ENCODE measurements at regions not wholly inside any gene's neighbourhood (a gene's known extent, or its start where the extent isn't known, plus 50 kb on each side); places are given as distances from the start of the nearest gene placed in this dataset.

DNA sequence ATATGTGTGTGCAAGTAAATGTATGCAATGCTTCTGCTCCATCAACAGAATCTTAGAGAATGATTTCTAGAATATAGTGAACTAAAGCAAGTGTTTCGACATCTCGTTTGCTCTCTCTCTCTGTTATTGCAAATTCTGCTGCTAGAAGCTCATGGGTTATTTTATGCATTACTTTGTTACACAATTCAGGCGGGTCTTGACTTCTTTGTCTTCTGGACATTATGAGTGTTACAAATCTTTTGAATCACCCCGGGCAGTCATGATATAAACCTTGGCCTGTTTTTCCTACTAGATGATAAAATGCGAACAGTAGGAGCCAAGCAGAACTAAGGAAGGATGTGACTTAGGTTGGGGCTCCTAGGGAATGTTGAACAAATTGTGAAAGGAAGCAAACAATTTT is 166.4 kb upstream of the SFRP2 start:
- no peak for TF ChIP-seq CTCF (IDR thresholded peaks at IDR 0.05; ENCODE audit: insufficient read depth, low read length, poor library complexity, severe bottlenecking)
- no peak for DNase-seq (ENCODE audit: low read depth)
- no peaks in the 10 kb centered on the region for H3K36me3 ChIP-seq (ENCODE audit: control insufficient read depth, insufficient read depth, low read length)

DNA sequence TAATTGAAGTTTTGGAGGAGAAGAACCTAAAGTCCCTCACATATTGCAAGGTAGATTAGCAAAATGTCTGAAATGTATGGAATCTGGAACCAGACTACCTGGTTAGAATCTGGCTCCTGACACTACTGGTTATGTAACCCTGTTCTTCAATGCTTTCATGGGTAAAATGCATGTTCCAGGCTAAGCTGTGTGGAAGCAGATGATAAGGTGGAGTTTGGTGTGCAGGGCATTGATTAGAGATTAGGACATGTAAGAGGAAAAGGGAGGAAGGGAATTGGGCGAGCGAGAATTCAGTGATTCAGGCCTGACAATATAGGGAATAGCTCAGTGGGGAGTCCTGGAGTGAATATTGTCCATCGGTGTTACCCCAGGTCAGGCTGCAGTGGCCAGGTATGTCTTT is 165.8 kb upstream of the SFRP2 start:
- no peaks in the 10 kb centered on the region for H3K27me3 ChIP-seq (ENCODE audit: control insufficient read depth, insufficient read depth, low read length)
- no peak overlapping the region for H3K4me3 ChIP-seq (ENCODE audit: low read depth, low read length)
- DNase-seq (ENCODE audit: low read depth) = no peak
- no peaks in the 10 kb centered on the region for H3K36me3 ChIP-seq (ENCODE audit: control insufficient read depth, insufficient read depth, low read length)
- TF ChIP-seq CTCF (IDR thresholded peaks at IDR 0.05; ENCODE audit: insufficient read depth, low read length, poor library complexity, severe bottlenecking) = no peak

More for the DNA sequence above, 166.4 kb upstream of the SFRP2 start:
- no peaks in the 10 kb centered on the region for H3K27me3 ChIP-seq (ENCODE audit: control insufficient read depth, insufficient read depth, low read length)
- no peak overlapping the region for H3K4me3 ChIP-seq (ENCODE audit: low read depth, low read length)

DNA sequence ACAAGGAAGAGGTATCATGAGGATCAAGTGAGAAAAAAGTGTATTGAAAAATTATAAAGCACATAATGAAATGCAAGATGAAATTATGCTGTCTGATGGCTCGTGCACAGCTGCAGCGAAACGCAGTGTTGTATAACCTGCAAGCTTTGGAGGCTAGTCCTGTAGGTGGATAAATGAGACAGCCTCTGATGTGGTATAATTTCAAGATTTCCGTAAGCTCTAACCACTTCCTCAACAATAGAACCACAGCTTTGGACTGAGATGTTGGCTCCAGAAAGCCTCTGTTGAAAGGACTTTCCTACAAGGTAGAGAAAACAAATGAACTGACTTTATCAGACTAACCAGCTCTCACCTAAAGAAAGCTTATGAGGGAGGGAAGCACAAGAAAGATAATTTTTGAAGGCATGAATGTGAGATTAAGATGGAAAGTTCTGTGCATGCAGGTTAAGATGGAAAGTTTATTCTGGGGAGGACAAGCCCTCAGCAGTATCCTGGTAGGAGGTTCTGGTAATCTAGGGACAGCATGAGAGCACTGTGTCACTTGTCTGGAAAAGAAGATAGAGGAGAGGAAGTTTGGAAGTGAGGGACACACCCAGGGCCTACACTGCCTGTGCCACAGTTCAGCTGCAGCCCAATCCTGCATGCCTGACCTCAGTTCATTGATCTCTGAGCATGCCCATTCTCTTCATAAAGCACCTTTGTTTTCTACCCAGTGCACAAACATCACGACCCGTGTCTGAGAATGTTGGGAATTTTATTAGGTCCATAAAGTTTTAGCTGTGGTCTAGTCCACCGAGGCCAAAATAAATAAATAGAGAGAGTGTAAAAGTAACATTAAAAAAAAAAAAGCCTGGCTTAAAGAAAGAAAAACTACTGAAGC is 161.5 kb upstream of the SFRP2 start:
- peak; percentile 68 for DNase-seq (ENCODE audit: low read depth)
- no peak for TF ChIP-seq CTCF (IDR thresholded peaks at IDR 0.05; ENCODE audit: insufficient read depth, low read length, poor library complexity, severe bottlenecking)
- no peak overlapping the region for H3K4me3 ChIP-seq (ENCODE audit: low read depth, low read length)
- H3K27me3 ChIP-seq (ENCODE audit: control insufficient read depth, insufficient read depth, low read length) = no peaks in the 10 kb centered on the region
- no peaks in the 10 kb centered on the region for H3K36me3 ChIP-seq (ENCODE audit: control insufficient read depth, insufficient read depth, low read length)

GRCh38 chr4:153948041-153948440 is 159.2 kb upstream of the SFRP2 start:
- H3K36me3 ChIP-seq (ENCODE audit: control insufficient read depth, insufficient read depth, low read length) = no peaks in the 10 kb centered on the region
- no peak for TF ChIP-seq CTCF (IDR thresholded peaks at IDR 0.05; ENCODE audit: insufficient read depth, low read length, poor library complexity, severe bottlenecking)
- no peaks in the 10 kb centered on the region for H3K27me3 ChIP-seq (ENCODE audit: control insufficient read depth, insufficient read depth, low read length)
- H3K4me3 ChIP-seq (ENCODE audit: low read depth, low read length) = no peak overlapping the region
- DNase-seq (ENCODE audit: low read depth) = no peak

DNA sequence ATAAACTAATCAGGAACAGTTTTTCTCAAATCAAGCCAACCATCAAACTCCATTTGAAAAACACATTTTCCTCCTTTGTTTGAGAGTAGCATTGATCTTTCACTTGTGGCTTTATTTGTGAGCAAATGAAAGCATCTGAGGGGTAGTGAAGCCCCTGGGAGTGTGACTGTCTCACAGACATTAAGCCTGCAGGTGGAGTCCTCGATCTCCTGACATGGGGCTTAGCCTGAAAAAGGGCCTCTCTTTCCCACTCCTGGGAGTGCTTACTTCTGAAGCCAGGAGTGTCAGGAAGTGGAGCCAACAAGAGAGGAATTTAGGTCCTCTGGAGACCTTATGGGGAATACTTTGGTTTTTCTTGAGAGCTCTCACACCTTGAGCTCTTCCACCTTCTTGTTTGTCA is 158.2 kb upstream of the SFRP2 start:
- no peak for TF ChIP-seq CTCF (IDR thresholded peaks at IDR 0.05; ENCODE audit: insufficient read depth, low read length, poor library complexity, severe bottlenecking)
- Histone ChIP-seq H3K27me3 (ENCODE audit: control insufficient read depth, insufficient read depth, low read length) (no peaks in the 10 kb centered on the region), H3K4me3 (ENCODE audit: low read depth, low read length) (no peak overlapping the region), H3K36me3 (ENCODE audit: control insufficient read depth, insufficient read depth, low read length) (no peaks in the 10 kb centered on the region)
- DNase-seq (ENCODE audit: low read depth) = no peak

- Histone ChIP-seq H3K36me3 (ENCODE audit: control insufficient read depth, insufficient read depth, low read length) (no peaks in the 10 kb centered on the region), H3K4me3 (ENCODE audit: low read depth, low read length) (no peak overlapping the region), H3K27me3 (ENCODE audit: control insufficient read depth, insufficient read depth, low read length) (no peaks in the 10 kb centered on the region)
- DNase-seq (ENCODE audit: low read depth) = no peak
- TF ChIP-seq CTCF (IDR thresholded peaks at IDR 0.05; ENCODE audit: insufficient read depth, low read length, poor library complexity, severe bottlenecking) = no peak
Observed at GRCh38 chr4:153945704-153946103, 156.8 kb upstream of the SFRP2 start.

All from kidney epithelial cell (primary cell).